Activated naive CD4-positive, alpha-beta T cell treated with anti-CD3 and anti-CD28 coated beads, Interleukin-2, amount 50 U/mL, for 72 hours (primary cell): ENCODE measurements at regions not wholly inside any gene's neighbourhood (a gene's known extent, or its start where the extent isn't known, plus 50 kb on each side); places are given as distances from the start of the nearest gene placed in this dataset.
"Not testable (repeated sequence)": the region's sequence is repeated elsewhere in the genome, so short reads cannot be mapped to it uniquely, and the experiment has no call there.

Experiments used
- ATAC-seq, 2 donors: fragments of 150-1000 bp; cut with Tn5 transposase; 2 replicates each; pipeline ENCODE4 v1.10.0; 2021; ENCODE audit warnings: mild to moderate bottlenecking in 2 of 2, moderate library complexity in 2 of 2
- DNase-seq, 2 donors: peaks; one replicate each; pipeline ENCODE4 v3.0.0; 2021 to 2022; ENCODE audit warnings: low spot score in 2 of 2
- H3K27ac Mint-ChIP-seq, 2 donors: one replicate each; pipeline ENCODE4 v1.8.0; 2022; ENCODE audit warnings: mild to moderate bottlenecking in 2 of 2, mixed read lengths in 2 of 2
- H3K36me3 Mint-ChIP-seq, 2 donors: one replicate each; pipeline ENCODE4 v1.8.0; 2022; ENCODE audit warnings: mixed read lengths in 2 of 2
- H3K9me3 Mint-ChIP-seq, 2 donors: one replicate each; pipeline ENCODE4 v1.8.0; 2022; ENCODE audit warnings: mixed read lengths in 2 of 2

- Mint-ChIP-seq H3K27ac (no peak overlapping the region), H3K36me3 (no peaks in the 10 kb centered on the region), H3K9me3 (no peaks in the 10 kb centered on the region)
- DNase-seq = no peak
- no peak for ATAC-seq
Observed at GRCh38 chr7:55288070-55288824, 76.9 kb upstream of the LANCL2 start.

- no peak overlapping the region for H3K27ac Mint-ChIP-seq
- no peaks in the 10 kb centered on the region for H3K36me3 Mint-ChIP-seq
- H3K9me3 Mint-ChIP-seq = no peaks in the 10 kb centered on the region
- no peak for DNase-seq
- ATAC-seq = no peak
Observed at GRCh38 chr7:55296070-55296469, 69.1 kb upstream of the LANCL2 start.

GRCh38 chr7:55299273-55299967 is 65.7 kb upstream of the LANCL2 start:
- DNase-seq (no peak), ATAC-seq (no peak)
- H3K36me3 Mint-ChIP-seq = no peaks in the 10 kb centered on the region
- H3K9me3 Mint-ChIP-seq = no peaks in the 10 kb centered on the region
- no peak overlapping the region for H3K27ac Mint-ChIP-seq

- no peak for DNase-seq
- Mint-ChIP-seq H3K9me3 (no peaks in the 10 kb centered on the region), H3K27ac (no peak overlapping the region), H3K36me3 (no peaks in the 10 kb centered on the region)
- ATAC-seq = no peak
Observed at GRCh38 chr7:55303220-55303619, 61.9 kb upstream of the LANCL2 start.

- DNase-seq (no peak), ATAC-seq (no peak)
- H3K9me3 Mint-ChIP-seq = no peaks in the 10 kb centered on the region
- H3K27ac Mint-ChIP-seq = no peak overlapping the region
- no peaks in the 10 kb centered on the region for H3K36me3 Mint-ChIP-seq
Observed at GRCh38 chr7:55304018-55304762, 60.9 kb upstream of the LANCL2 start.

GRCh38 chr7:55305135-55305534 is 60.0 kb upstream of the LANCL2 start:
- ATAC-seq (no peak), DNase-seq (no peak)
- no peak overlapping the region for H3K27ac Mint-ChIP-seq
- peaks cover 2 to 3% of the 10 kb centered on the region in 2 donors for H3K36me3 Mint-ChIP-seq
- H3K9me3 Mint-ChIP-seq = peaks cover 0 to 2% of the 10 kb centered on the region in 2 donors

GRCh38 chr7:55306331-55306730 is 58.8 kb upstream of the LANCL2 start:
- ATAC-seq = no peak
- Mint-ChIP-seq H3K27ac (no peak overlapping the region), H3K36me3 (peaks cover 11% of the 10 kb centered on the region in 2 donors), H3K9me3 (peaks cover 6 to 11% of the 10 kb centered on the region in 2 donors)
- DNase-seq = no peak

GRCh38 chr7:55307123-55307916 is 57.8 kb upstream of the LANCL2 start:
- peaks cover 6 to 11% of the 10 kb centered on the region in 2 donors for H3K9me3 Mint-ChIP-seq

GRCh38 chr7:55308186-55308929 is 56.8 kb upstream of the LANCL2 start:
- ATAC-seq (peak in 1 of 2 donors; percentile 3), DNase-seq (no peak)
- Mint-ChIP-seq H3K36me3 (peaks cover 11% of the 10 kb centered on the region in 2 donors), H3K27ac (peak overlapping the region; percentile 48 to 91), H3K9me3 (peaks cover 6 to 11% of the 10 kb centered on the region in 2 donors)

More at GRCh38 chr7:55307123-55307916, 57.8 kb upstream of the LANCL2 start:
- ATAC-seq (no peak), DNase-seq (no peak)
- H3K36me3 Mint-ChIP-seq = peaks cover 11% of the 10 kb centered on the region in 2 donors
- H3K27ac Mint-ChIP-seq = peak overlapping the region in 1 of 2 donors; percentile 1

GRCh38 chr7:55309040-55309991 is 55.8 kb upstream of the LANCL2 start:
- peak; percentile 62 to 67 for DNase-seq
- H3K27ac Mint-ChIP-seq = peak overlapping the region; percentile 48 to 91
- peaks cover 11% of the 10 kb centered on the region in 2 donors for H3K36me3 Mint-ChIP-seq
- peak; percentile 87 to 90 for ATAC-seq
- H3K9me3 Mint-ChIP-seq = peaks cover 6 to 11% of the 10 kb centered on the region in 2 donors

GRCh38 chr7:55310287-55311025 is 54.7 kb upstream of the LANCL2 start:
- H3K27ac Mint-ChIP-seq = peak overlapping the region in 1 of 2 donors; percentile 48
- H3K36me3 Mint-ChIP-seq = peaks cover 11% of the 10 kb centered on the region in 2 donors
- no peak for DNase-seq
- ATAC-seq = no peak
- H3K9me3 Mint-ChIP-seq = peaks cover 6 to 11% of the 10 kb centered on the region in 2 donors

- Mint-ChIP-seq H3K36me3 (peaks cover 11% of the 10 kb centered on the region in 2 donors), H3K9me3 (peaks cover 6 to 11% of the 10 kb centered on the region in 2 donors)
- not testable (repeated sequence) for H3K27ac Mint-ChIP-seq, DNase-seq, ATAC-seq
Observed at GRCh38 chr7:55311892-55312291, 53.2 kb upstream of the LANCL2 start.

GRCh38 chr7:55313671-55314070 is 51.5 kb upstream of the LANCL2 start:
- H3K27ac Mint-ChIP-seq = peak overlapping the region in 1 of 2 donors; percentile 29
- peaks cover 6 to 11% of the 10 kb centered on the region in 2 donors for H3K9me3 Mint-ChIP-seq
- not testable (repeated sequence) for ATAC-seq, DNase-seq
- H3K36me3 Mint-ChIP-seq = peaks cover 11% of the 10 kb centered on the region in 2 donors

GRCh38 chr7:55314967-55315366 is 50.2 kb upstream of the LANCL2 start:
- Mint-ChIP-seq H3K36me3 (peaks cover 9 to 10% of the 10 kb centered on the region in 2 donors), H3K9me3 (peaks cover 6 to 11% of the 10 kb centered on the region in 2 donors), H3K27ac (no peak overlapping the region)
- ATAC-seq = no peak
- DNase-seq = no peak
